ENCODE measurements at regions not wholly inside any gene's neighbourhood (a gene's known extent, or its start where the extent isn't known, plus 50 kb on each side); places are given as distances from the start of the nearest gene placed in this dataset.

GRCh38 chr4:156248917-156249316, 295.3 kb upstream of the CTSO start:
- no peak for TF ChIP-seq TAF1 (IDR thresholded peaks at IDR 0.05; ENCODE audit: low read depth)
- TF ChIP-seq NFIC (IDR thresholded peaks at IDR 0.05) = no peak
- TF ChIP-seq CEBPB (IDR thresholded peaks at IDR 0.05) = no peak
- TF ChIP-seq ZBTB7A (IDR thresholded peaks at IDR 0.05; ENCODE audit: low read depth) = no peak
- TF ChIP-seq EP300 (IDR thresholded peaks at IDR 0.05; ENCODE audit: borderline replicate concordance) = no peak
- no peak for TF ChIP-seq FOXM1 (IDR thresholded peaks at IDR 0.05; ENCODE audit: borderline replicate concordance, low read depth)
- TF ChIP-seq RAD21 (IDR thresholded peaks at IDR 0.05; ENCODE audit: low read depth) = no peak
- no peak for TF ChIP-seq YY1 (IDR thresholded peaks at IDR 0.05; ENCODE audit: low read depth)
- no peak for TF ChIP-seq EGR1 (IDR thresholded peaks at IDR 0.05)
- TF ChIP-seq TCF12 (IDR thresholded peaks at IDR 0.05; ENCODE audit: low read depth) = no peak
- no peak for TF ChIP-seq CREB1 (IDR thresholded peaks at IDR 0.05; ENCODE audit: low read depth)
- TF ChIP-seq MAX (IDR thresholded peaks at IDR 0.05) = no peak
- no peak for TF ChIP-seq REST (IDR thresholded peaks at IDR 0.05; ENCODE audit: low read depth)
- TF ChIP-seq TEAD4 (IDR thresholded peaks at IDR 0.05) = no peak

Measured in Ishikawa (cell line).